ENCODE measurements at regions not wholly inside any gene's neighbourhood (a gene's known extent, or its start where the extent isn't known, plus 50 kb on each side); places are given as distances from the start of the nearest gene placed in this dataset.
A peak's percentile ranks its signal among the peaks of the same experiment; 100 is the strongest.

DNA sequence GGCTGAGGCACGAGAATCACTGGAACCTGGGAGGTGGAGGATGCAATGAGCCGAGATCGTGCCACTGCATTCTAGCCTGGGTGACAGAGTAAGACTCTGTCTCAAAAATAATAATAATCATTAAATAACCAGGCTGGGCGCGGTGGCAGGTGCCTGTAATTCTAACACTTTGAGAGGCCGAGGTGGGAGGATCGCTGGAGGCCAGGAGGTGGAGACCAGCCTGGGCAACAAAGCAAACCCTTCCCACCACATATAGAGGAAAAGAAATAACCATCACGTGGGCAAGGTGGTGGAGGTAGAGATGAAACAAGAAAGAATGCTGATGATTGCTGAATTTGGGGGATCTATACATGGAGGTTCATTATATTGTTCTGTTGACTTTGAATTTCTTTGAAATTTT is 63.4 kb upstream of the PIM1 start:
- Mint-ChIP-seq H3K27me3 (no peaks in the 10 kb centered on the region), H3K9me3 (no peaks in the 10 kb centered on the region), H3K4me1 (ENCODE audit: unreplicated experiment) (peaks cover 60% of the 10 kb centered on the region), H3K4me3 (no peak overlapping the region), H3K27ac (no peak overlapping the region), H3K36me3 (no peaks in the 10 kb centered on the region)
- TF ChIP-seq, protein P1, sequence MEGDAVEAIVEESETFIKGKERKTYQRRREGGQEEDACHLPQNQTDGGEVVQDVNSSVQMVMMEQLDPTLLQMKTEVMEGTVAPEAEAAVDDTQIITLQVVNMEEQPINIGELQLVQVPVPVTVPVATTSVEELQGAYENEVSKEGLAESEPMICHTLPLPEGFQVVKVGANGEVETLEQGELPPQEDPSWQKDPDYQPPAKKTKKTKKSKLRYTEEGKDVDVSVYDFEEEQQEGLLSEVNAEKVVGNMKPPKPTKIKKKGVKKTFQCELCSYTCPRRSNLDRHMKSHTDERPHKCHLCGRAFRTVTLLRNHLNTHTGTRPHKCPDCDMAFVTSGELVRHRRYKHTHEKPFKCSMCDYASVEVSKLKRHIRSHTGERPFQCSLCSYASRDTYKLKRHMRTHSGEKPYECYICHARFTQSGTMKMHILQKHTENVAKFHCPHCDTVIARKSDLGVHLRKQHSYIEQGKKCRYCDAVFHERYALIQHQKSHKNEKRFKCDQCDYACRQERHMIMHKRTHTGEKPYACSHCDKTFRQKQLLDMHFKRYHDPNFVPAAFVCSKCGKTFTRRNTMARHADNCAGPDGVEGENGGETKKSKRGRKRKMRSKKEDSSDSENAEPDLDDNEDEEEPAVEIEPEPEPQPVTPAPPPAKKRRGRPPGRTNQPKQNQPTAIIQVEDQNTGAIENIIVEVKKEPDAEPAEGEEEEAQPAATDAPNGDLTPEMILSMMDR (conservative IDR thresholded peaks at IDR 0.05), result no peak
- no peak for DNase-seq (ENCODE audit: extremely low spot score, unreplicated experiment)

DNA sequence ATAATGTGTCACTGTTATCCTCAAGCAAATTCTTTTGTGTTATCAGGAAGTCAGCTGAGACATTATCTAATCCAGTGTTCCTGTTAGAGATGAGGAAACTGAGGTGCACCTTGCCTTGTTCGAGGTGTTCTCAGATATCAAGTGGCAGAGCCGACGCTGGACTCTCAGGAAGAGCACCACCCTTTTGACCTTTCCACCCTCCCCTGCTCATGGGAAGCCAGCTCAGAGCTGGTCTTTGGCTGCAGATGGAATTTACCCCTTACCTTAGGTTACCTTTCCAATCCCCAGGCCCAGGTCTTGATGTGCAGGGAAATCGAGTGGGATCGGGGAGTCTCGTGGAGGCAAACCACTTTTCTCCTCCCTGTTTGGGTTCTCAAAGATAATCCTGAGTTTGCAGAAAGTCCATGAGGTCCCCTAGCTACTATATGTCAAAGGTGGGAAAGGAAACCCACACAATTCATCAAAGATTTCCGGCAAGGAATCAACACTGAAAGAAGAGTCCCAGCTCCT is 62.9 kb upstream of the PIM1 start:
- H3K4me3 Mint-ChIP-seq, result no peak overlapping the region
- no peak overlapping the region for H3K27ac Mint-ChIP-seq
- H3K27me3 Mint-ChIP-seq, result no peaks in the 10 kb centered on the region
- H3K36me3 Mint-ChIP-seq, result no peaks in the 10 kb centered on the region
- H3K9me3 Mint-ChIP-seq, result no peaks in the 10 kb centered on the region
- peaks cover 56% of the 10 kb centered on the region for H3K4me1 Mint-ChIP-seq (ENCODE audit: unreplicated experiment)
- TF ChIP-seq, protein P1 (conservative IDR thresholded peaks at IDR 0.05), result no peak
- no peak for DNase-seq (ENCODE audit: extremely low spot score, unreplicated experiment)

DNA sequence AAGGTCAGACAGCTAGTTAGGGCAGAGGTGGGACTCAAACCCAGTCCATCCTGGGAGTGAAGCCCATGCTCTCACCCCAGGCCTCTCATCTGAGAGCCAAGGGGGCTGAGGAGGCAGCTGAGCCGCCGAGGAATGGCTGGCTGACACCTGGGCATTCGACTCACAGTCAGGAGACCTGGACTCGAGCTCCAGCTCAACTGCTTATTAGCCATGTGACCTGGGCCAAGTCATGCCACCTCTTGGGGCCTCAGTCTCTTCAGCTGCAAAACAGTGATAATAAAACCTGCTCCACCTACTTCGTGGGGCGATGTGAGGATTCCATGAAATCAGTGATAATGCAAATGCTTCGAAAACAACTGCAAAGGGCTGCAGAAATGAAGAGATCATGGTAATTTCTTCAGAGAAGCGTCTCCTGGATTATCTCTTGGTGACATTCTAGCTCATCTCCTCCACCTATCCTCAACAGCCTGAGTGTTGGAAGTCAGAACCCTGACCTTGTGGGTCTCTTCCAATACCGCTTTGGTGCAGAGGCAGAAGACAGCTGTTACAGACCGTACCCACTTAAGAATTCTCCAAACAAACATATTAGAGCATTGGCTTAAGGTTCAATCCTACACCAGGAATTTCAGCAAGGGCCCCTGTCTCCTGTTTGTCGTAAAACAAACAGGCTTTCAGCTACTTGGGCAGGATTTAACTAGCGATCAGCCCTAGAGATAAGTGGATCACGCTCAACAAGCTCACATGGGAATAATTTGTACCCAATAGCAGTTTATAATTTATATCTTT is 60.0 kb upstream of the PIM1 start:
- Mint-ChIP-seq H3K27ac (peak overlapping the region; percentile 68), H3K36me3 (no peaks in the 10 kb centered on the region), H3K4me1 (ENCODE audit: unreplicated experiment) (peaks cover 35% of the 10 kb centered on the region)

DNA sequence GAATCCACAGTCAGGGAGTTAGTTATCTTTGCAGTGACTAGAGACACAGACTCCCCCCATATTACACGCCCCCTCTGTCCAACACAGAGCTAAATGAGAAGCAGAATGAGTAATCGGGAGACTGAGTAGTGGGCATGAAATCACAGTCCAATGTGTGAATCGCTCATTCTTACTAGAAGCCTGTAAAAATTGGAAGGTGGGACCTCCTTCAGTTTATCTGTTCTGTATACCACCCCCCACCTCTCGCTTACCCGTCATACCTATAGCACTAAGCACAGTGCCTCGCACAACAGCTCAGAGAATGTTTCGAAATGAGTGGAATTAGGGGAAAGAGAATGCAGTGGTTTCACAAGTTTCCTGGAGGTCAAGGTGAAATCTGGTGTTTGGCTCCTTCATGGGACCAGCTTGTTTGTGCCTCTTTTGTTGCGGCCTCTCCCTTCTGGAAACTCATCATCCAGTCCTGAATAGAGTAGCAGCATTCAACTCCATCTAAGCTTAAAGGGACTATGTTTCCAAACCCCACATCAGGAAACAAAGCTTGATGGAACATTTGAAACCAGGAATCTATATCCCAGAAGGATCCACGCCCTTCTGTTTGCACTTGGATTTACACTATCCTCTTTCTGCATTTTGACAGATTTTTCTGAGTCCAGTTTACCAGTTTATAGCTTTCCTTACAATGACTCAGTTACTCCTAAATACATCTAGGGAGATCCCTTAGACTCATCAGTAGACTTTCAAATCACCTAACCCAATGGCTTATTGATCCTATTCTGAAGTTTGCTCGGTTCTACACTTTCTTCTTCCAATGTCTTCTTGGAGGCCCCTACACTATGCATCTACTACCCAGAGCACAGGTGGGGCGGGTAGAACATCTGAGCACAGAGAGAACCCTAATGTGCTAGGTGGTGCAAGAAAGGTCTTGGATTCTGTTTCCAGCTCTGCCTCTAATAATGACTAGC is 59.2 kb upstream of the PIM1 start:
- no peak for DNase-seq (ENCODE audit: extremely low spot score, unreplicated experiment)
- Mint-ChIP-seq H3K4me1 (ENCODE audit: unreplicated experiment) (peaks cover 35% of the 10 kb centered on the region), H3K9me3 (peaks cover 5% of the 10 kb centered on the region), H3K4me3 (no peak overlapping the region), H3K36me3 (no peaks in the 10 kb centered on the region), H3K27me3 (no peaks in the 10 kb centered on the region), H3K27ac (no peak overlapping the region)
- TF ChIP-seq, protein P1 (conservative IDR thresholded peaks at IDR 0.05), result no peak

More for the DNA sequence above, 60.0 kb upstream of the PIM1 start:
- Mint-ChIP-seq H3K4me3 (no peak overlapping the region), H3K9me3 (peaks cover 2% of the 10 kb centered on the region), H3K27me3 (no peaks in the 10 kb centered on the region)
- DNase-seq (ENCODE audit: extremely low spot score, unreplicated experiment), result no peak
- TF ChIP-seq, protein P1 (conservative IDR thresholded peaks at IDR 0.05), result no peak

DNA sequence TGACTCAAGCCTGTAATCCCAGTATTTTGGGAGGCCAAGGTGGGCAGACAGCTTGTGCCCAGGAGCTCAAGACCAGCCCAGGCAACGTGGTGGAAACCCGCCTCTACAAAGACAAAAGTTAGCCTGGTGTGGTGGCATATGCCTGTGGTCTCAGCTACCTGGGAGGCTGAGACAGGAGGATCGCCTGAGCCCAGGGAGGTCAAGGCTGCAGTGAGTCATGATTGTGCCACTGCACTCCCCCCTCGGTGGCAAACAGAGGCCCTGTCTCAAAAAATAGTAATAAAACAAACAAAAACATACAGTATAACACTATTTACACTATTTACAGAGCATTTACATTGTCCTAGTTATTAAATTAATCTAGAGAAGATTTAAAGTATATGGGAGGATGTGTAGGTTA is 56.0 kb upstream of the PIM1 start:
- TF ChIP-seq, protein P1 (conservative IDR thresholded peaks at IDR 0.05), result no peak
- Mint-ChIP-seq H3K4me1 (ENCODE audit: unreplicated experiment) (peaks cover 24% of the 10 kb centered on the region), H3K27ac (no peak overlapping the region), H3K27me3 (no peaks in the 10 kb centered on the region), H3K9me3 (peaks cover 5% of the 10 kb centered on the region), H3K4me3 (no peak overlapping the region), H3K36me3 (no peaks in the 10 kb centered on the region)
- no peak for DNase-seq (ENCODE audit: extremely low spot score, unreplicated experiment)

Data from type B pancreatic cell (in vitro differentiated cells).